IPS-11a (cell line): ENCODE measurements at regions not wholly inside any gene's neighbourhood (a gene's known extent, or its start where the extent isn't known, plus 50 kb on each side); places are given as distances from the start of the nearest gene placed in this dataset.

Source experiments
- H3K4me3 ChIP-seq: one replicate; pipeline ENCODE4 v1.5.1; 2013; ENCODE audit warnings: low read depth, low read length, control low read depth

- H3K4me3 ChIP-seq = no peak overlapping the region
These were observed 1317.0 kb upstream of the ACO1 start for GRCh38 chr9:31067418-31067817.

- no peak overlapping the region for H3K4me3 ChIP-seq
These were observed 1312.7 kb upstream of the ACO1 start for GRCh38 chr9:31071606-31072286.

GRCh38 chr9:31078175-31078574, 1306.3 kb upstream of the ACO1 start:
- no peak overlapping the region for H3K4me3 ChIP-seq

GRCh38 chr9:31084350-31084749, 1300.1 kb upstream of the ACO1 start:
- H3K4me3 ChIP-seq = no peak overlapping the region

- H3K4me3 ChIP-seq = no peak overlapping the region
These were observed 1294.8 kb upstream of the ACO1 start for GRCh38 chr9:31089549-31090221.

GRCh38 chr9:31100311-31100710, 1284.1 kb upstream of the ACO1 start:
- H3K4me3 ChIP-seq = no peak overlapping the region

- no peak overlapping the region for H3K4me3 ChIP-seq
These were observed 1280.6 kb upstream of the ACO1 start for GRCh38 chr9:31103836-31104235.

GRCh38 chr9:31104249-31104648, 1280.2 kb upstream of the ACO1 start:
- no peak overlapping the region for H3K4me3 ChIP-seq

- H3K4me3 ChIP-seq = no peak overlapping the region
These were observed 1272.0 kb upstream of the ACO1 start for GRCh38 chr9:31112491-31112890.

- no peak overlapping the region for H3K4me3 ChIP-seq
These were observed 1270.1 kb upstream of the ACO1 start for GRCh38 chr9:31114346-31114745.

- no peak overlapping the region for H3K4me3 ChIP-seq
These were observed 1264.5 kb upstream of the ACO1 start for GRCh38 chr9:31119890-31120454.

- no peak overlapping the region for H3K4me3 ChIP-seq
These were observed 1260.1 kb upstream of the ACO1 start for GRCh38 chr9:31124389-31124788.

- H3K4me3 ChIP-seq = no peak overlapping the region
These were observed 1248.9 kb upstream of the ACO1 start for GRCh38 chr9:31135567-31135966.

GRCh38 chr9:31136524-31136923, 1247.9 kb upstream of the ACO1 start:
- H3K4me3 ChIP-seq = no peak overlapping the region

- no peak overlapping the region for H3K4me3 ChIP-seq
These were observed 1247.0 kb upstream of the ACO1 start for GRCh38 chr9:31137176-31138160.

- H3K4me3 ChIP-seq = no peak overlapping the region
These were observed 1244.1 kb upstream of the ACO1 start for GRCh38 chr9:31140316-31140715.

GRCh38 chr9:31142456-31142855, 1242.0 kb upstream of the ACO1 start:
- no peak overlapping the region for H3K4me3 ChIP-seq

GRCh38 chr9:31144614-31145013, 1239.8 kb upstream of the ACO1 start:
- no peak overlapping the region for H3K4me3 ChIP-seq

GRCh38 chr9:31146485-31147166, 1237.8 kb upstream of the ACO1 start:
- H3K4me3 ChIP-seq = no peak overlapping the region

GRCh38 chr9:31153250-31153840, 1231.1 kb upstream of the ACO1 start:
- no peak overlapping the region for H3K4me3 ChIP-seq
